Stimulated activated effector memory CD8-positive, alpha-beta T cell treated with anti-CD3 and anti-CD28 coated beads, Interleukin-12 subunit alpha, Interleukin-12 subunit beta, amount 100 ng/mL, for 72 hours (primary cell): ENCODE measurements at regions not wholly inside any gene's neighbourhood (a gene's known extent, or its start where the extent isn't known, plus 50 kb on each side); places are given as distances from the start of the nearest gene placed in this dataset.
A peak's percentile ranks its signal among the peaks of the same experiment; 100 is the strongest.

ENCODE experiments used
- ATAC-seq: fragments of 150-1000 bp; cut with Tn5 transposase; 2 replicates; pipeline ENCODE4 v1.10.0; 2021
- DNase-seq, 2 donors: peaks; one replicate each; pipeline ENCODE4 v3.0.0; 2021 to 2022; ENCODE audit warnings: low spot score in 2 of 2
- H3K27ac Mint-ChIP-seq: one replicate; pipeline ENCODE4 v1.8.0; 2022; ENCODE audit warnings: mild to moderate bottlenecking, mixed read lengths
- H3K36me3 Mint-ChIP-seq: one replicate; pipeline ENCODE4 v1.8.0; 2022; ENCODE audit warnings: mild to moderate bottlenecking, mixed read lengths
- H3K4me1 Mint-ChIP-seq: one replicate; pipeline ENCODE4 v1.8.0; 2022; ENCODE audit warnings: mixed read lengths
- H3K4me3 Mint-ChIP-seq: one replicate; pipeline ENCODE4 v1.8.0; 2022; ENCODE audit warnings: mild to moderate bottlenecking, mixed read lengths
- H3K9me3 Mint-ChIP-seq: one replicate; pipeline ENCODE4 v1.8.0; 2022; ENCODE audit warnings: mixed read lengths

DNA sequence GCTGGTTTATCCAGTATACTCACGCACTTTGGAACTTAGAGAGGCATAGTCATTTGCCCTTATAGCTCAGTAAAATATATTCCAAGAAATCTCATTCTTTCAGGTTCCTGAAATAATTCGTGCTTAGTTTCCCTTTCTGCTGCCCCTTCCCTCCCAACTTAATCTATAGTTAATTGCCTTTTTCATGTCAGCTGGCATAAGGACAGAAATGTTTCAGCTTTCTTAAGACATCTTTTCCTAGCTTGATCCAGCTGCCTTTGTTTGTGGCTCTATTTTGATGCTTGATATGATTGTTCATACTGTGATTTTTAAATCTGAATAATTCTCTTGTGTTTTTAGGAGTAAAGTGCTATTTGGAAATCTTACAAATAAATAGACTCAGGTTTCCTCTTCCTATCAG lies 120.0 kb upstream of the SEL1L start:
- DNase-seq (no peak), ATAC-seq (no peak)
- Mint-ChIP-seq H3K4me1 (no peaks in the 10 kb centered on the region), H3K27ac (no peak overlapping the region), H3K9me3 (peaks cover 6% of the 10 kb centered on the region), H3K4me3 (no peak overlapping the region), H3K36me3 (no peaks in the 10 kb centered on the region)

- no peaks in the 10 kb centered on the region for H3K4me1 Mint-ChIP-seq
- DNase-seq (no peak), ATAC-seq (no peak)
- H3K4me3 Mint-ChIP-seq, result no peak overlapping the region
- peaks cover 6% of the 10 kb centered on the region for H3K9me3 Mint-ChIP-seq
- H3K36me3 Mint-ChIP-seq, result no peaks in the 10 kb centered on the region
- H3K27ac Mint-ChIP-seq, result no peak overlapping the region
Observed at GRCh38 chr14:81655423-81656314, 122.0 kb upstream of the SEL1L start.

DNA sequence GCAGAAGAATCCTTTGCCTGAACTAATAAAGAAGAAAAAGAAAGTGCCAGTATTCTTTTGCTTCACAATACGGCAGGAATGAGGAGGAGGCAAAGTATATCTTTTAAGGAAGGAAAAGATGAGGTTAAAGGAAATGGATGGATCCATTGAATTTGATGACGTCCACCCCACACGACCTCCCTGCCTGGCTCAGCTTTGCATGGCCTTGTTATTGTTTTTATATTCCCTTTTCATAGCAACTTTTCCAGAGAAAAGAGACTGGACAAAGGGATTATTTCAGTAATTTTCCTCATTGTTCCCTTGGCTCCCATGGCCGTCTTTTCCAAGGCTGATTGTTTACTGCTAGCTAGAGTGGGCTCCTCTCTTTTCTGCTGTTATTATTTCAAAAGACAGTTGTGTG lies 123.2 kb upstream of the SEL1L start:
- ATAC-seq (no peak), DNase-seq (no peak)
- Mint-ChIP-seq H3K9me3 (peaks cover 8% of the 10 kb centered on the region), H3K27ac (no peak overlapping the region), H3K36me3 (no peaks in the 10 kb centered on the region), H3K4me3 (no peak overlapping the region), H3K4me1 (no peaks in the 10 kb centered on the region)

DNA sequence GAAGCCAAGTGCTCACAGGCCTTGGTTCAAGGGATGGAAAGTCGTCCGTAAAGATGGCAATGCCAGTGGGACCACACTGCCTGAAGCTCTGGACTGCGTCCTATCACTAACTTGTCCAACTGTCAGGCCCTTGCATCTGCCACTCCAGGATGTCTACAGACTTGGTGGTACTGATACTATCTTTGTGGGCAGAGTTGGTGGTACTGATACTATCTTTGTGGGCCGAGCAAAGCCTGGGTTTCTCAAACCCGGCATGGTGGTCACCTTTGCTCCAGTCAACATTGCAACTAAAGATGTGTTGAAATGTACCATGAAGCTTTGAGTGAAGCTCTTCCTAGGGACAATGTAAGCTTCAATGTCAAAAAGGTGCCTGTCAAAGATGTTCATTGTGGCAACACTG lies 128.4 kb upstream of the SEL1L start:
- no peaks in the 10 kb centered on the region for H3K36me3 Mint-ChIP-seq
- ATAC-seq (peak; percentile 21), DNase-seq (no peak)
- no peak overlapping the region for H3K27ac Mint-ChIP-seq
- no peak overlapping the region for H3K4me3 Mint-ChIP-seq
- peaks cover 2% of the 10 kb centered on the region for H3K9me3 Mint-ChIP-seq
- H3K4me1 Mint-ChIP-seq, result no peaks in the 10 kb centered on the region

- H3K4me1 Mint-ChIP-seq, result no peaks in the 10 kb centered on the region
- DNase-seq, result no peak
- no peak overlapping the region for H3K27ac Mint-ChIP-seq
- H3K36me3 Mint-ChIP-seq, result no peaks in the 10 kb centered on the region
- H3K4me3 Mint-ChIP-seq, result no peak overlapping the region
- no peak for ATAC-seq
- peaks cover 2% of the 10 kb centered on the region for H3K9me3 Mint-ChIP-seq
Observed at GRCh38 chr14:81662570-81663197, 129.0 kb upstream of the SEL1L start.

DNA sequence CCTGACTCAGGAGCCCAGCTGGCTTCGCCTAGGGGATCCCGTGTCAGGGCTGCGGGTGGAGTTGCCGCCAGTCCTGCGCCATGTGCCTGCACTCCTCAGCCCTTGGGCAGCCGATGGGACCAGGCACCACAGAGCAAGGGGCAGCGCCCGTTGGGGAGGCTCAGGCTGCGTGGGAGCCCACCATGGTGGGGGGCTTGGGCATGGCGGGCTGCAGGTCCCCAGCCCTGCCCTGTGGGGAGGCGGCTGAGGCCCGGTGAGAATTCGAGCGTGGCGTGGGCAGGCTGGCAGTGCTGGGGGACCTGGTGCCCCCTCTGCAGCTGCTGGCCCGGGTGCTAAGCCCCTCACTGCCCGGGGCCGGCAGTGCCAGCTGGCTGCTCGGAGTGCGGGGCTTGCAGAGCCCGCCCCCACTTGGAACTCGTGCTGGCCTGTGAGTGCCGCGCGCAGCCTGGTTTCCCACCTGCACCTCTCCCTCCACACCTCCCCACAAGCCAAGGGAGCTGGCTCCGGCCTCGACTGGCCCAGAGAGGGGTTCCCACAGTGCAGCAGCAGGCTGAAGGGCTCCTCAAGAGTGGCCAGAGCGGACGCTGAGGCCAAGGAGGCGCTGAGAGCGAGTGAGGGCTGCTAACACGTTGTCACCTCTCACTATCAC lies 135.1 kb upstream of the SEL1L start:
- Mint-ChIP-seq H3K36me3 (no peaks in the 10 kb centered on the region), H3K4me3 (no peak overlapping the region), H3K9me3 (no peaks in the 10 kb centered on the region), H3K4me1 (no peaks in the 10 kb centered on the region), H3K27ac (no peak overlapping the region)
- DNase-seq, result no peak
- ATAC-seq, result no peak

GRCh38 chr14:81669308-81669707 lies 135.7 kb upstream of the SEL1L start:
- Mint-ChIP-seq H3K4me3 (no peak overlapping the region), H3K9me3 (no peaks in the 10 kb centered on the region), H3K27ac (no peak overlapping the region), H3K36me3 (no peaks in the 10 kb centered on the region), H3K4me1 (no peaks in the 10 kb centered on the region)
- ATAC-seq, result no peak
- no peak for DNase-seq

DNA sequence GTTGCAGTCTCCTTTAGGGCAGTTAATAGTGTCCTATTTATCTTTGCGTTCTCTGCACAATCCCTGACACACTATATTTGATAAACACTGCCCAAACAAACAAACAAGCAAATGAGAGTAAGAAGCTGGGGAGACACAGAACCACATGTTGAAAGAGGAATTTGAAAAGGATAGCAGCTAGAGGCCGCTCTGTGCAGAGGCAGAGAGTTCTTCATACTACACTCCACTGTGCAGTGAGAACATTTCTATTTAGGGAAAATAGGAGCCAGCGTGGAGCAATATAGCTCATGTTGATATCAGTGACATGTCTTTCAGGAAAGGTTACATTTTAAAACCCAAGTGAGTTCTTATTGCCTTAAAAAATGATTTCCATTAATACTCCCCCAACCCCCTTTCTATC lies 140.3 kb upstream of the SEL1L start:
- DNase-seq, result no peak
- Mint-ChIP-seq H3K36me3 (no peaks in the 10 kb centered on the region), H3K27ac (no peak overlapping the region), H3K4me1 (no peaks in the 10 kb centered on the region), H3K4me3 (no peak overlapping the region), H3K9me3 (no peaks in the 10 kb centered on the region)
- no peak for ATAC-seq

DNA sequence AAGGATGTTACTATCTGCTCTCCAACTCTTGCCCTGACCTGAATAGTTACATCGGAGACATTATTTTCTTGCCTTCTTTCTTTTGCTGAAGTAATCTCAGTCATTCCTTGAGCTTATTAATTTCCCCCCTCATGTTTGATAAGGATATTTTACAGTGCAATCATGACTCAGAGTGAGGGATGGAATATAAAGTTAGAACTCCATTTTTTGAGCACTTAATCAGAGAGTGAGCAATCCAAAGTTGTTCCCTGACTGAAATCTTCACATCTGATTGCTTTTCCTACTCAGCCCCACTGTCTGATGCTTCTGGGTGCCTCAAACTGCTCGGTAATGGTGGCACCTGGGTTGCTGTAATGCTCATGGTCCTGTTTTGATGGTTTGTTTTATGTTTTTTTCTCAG lies 142.7 kb upstream of the SEL1L start:
- no peak overlapping the region for H3K27ac Mint-ChIP-seq
- ATAC-seq (no peak), DNase-seq (no peak)
- H3K4me3 Mint-ChIP-seq, result no peak overlapping the region
- H3K9me3 Mint-ChIP-seq, result no peaks in the 10 kb centered on the region
- H3K36me3 Mint-ChIP-seq, result no peaks in the 10 kb centered on the region
- H3K4me1 Mint-ChIP-seq, result no peaks in the 10 kb centered on the region

DNA sequence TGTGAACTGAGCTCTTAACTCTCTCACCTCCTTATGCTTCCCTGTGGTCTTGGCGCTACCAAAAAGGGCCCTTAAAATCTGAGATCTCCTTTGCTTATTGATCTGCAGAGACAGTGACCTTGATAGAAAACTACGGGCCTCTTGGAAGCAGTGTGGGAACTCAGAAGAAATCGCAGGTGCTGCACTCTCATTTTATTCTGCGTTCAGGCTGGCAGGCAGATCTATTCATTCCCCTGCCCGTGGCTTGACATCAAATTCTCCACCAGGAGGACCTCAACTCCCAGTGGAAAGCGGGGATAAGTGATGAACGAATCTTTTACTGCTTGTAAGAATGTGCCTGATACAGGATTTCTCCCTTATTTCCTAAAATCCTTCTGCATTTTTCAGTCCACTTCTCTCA lies 143.2 kb upstream of the SEL1L start:
- DNase-seq, result no peak
- Mint-ChIP-seq H3K9me3 (no peaks in the 10 kb centered on the region), H3K4me3 (no peak overlapping the region), H3K36me3 (no peaks in the 10 kb centered on the region), H3K4me1 (no peaks in the 10 kb centered on the region), H3K27ac (no peak overlapping the region)
- ATAC-seq, result no peak

- no peaks in the 10 kb centered on the region for H3K36me3 Mint-ChIP-seq
- H3K9me3 Mint-ChIP-seq, result no peaks in the 10 kb centered on the region
- H3K27ac Mint-ChIP-seq, result no peak overlapping the region
- no peak for DNase-seq
- no peak overlapping the region for H3K4me3 Mint-ChIP-seq
- ATAC-seq, result no peak
- H3K4me1 Mint-ChIP-seq, result no peaks in the 10 kb centered on the region
Observed at GRCh38 chr14:81677736-81678135, 144.1 kb upstream of the SEL1L start.

DNA sequence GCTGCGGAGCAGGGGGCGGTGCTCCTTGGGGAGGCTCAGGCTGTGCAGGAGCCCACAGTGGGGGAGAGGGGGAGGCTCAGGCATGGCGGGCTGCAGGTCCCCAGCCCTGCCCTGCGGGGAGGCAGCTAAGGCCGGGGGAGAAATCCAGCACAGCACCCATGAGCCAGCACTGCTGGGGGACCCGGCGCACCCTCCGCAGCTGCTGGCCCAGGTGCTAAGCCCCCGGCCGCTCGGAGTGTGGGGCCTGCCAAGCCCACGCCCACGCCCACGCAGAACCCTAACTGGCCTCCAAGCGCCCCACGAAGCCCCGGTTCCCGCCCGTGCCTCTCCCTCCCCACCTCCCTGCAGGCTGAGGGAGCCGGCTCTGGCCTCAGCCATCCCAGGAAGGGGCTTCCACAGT lies 145.6 kb upstream of the SEL1L start:
- DNase-seq (no peak), ATAC-seq (no peak)
- Mint-ChIP-seq H3K36me3 (no peaks in the 10 kb centered on the region), H3K4me1 (no peaks in the 10 kb centered on the region), H3K27ac (no peak overlapping the region), H3K4me3 (no peak overlapping the region), H3K9me3 (no peaks in the 10 kb centered on the region)

GRCh38 chr14:81681541-81681940 lies 147.9 kb upstream of the SEL1L start:
- no peaks in the 10 kb centered on the region for H3K36me3 Mint-ChIP-seq
- no peaks in the 10 kb centered on the region for H3K9me3 Mint-ChIP-seq
- H3K4me1 Mint-ChIP-seq, result no peaks in the 10 kb centered on the region
- no peak for DNase-seq
- ATAC-seq, result no peak
- no peak overlapping the region for H3K4me3 Mint-ChIP-seq
- H3K27ac Mint-ChIP-seq, result no peak overlapping the region

GRCh38 chr14:81682134-81682533 lies 148.5 kb upstream of the SEL1L start:
- no peak overlapping the region for H3K27ac Mint-ChIP-seq
- H3K4me1 Mint-ChIP-seq, result no peaks in the 10 kb centered on the region
- H3K9me3 Mint-ChIP-seq, result no peaks in the 10 kb centered on the region
- H3K36me3 Mint-ChIP-seq, result no peaks in the 10 kb centered on the region
- no peak overlapping the region for H3K4me3 Mint-ChIP-seq
- DNase-seq (no peak), ATAC-seq (no peak)

DNA sequence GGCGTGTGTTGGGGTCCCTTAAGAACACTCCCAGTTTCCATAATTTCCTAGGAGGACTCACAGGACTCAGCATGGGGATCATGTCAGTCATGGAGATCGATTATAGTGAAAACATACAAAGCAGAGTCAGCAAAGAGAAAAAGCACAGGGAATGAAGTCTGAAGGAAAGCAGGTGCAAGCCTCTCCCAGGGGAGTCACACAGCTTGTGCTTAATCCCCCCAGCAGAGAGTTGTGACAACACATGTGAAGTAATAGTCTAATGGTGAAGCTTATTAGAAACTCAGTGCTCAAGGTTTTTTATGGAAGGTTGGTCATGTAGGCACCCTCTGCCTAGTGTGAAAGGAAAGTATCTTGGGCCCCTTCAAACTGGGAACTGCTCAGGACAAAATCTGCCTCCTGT lies 149.0 kb upstream of the SEL1L start:
- ATAC-seq (no peak), DNase-seq (no peak)
- Mint-ChIP-seq H3K4me3 (no peak overlapping the region), H3K27ac (no peak overlapping the region), H3K4me1 (no peaks in the 10 kb centered on the region), H3K9me3 (no peaks in the 10 kb centered on the region), H3K36me3 (no peaks in the 10 kb centered on the region)

- no peak for ATAC-seq
- no peak for DNase-seq
- Mint-ChIP-seq H3K27ac (no peak overlapping the region), H3K9me3 (no peaks in the 10 kb centered on the region), H3K36me3 (no peaks in the 10 kb centered on the region), H3K4me3 (no peak overlapping the region), H3K4me1 (no peaks in the 10 kb centered on the region)
Observed at GRCh38 chr14:81684696-81685095, 151.0 kb upstream of the SEL1L start.
